ENCODE measurements at regions not wholly inside any gene's neighbourhood (a gene's known extent, or its start where the extent isn't known, plus 50 kb on each side); places are given as distances from the start of the nearest gene placed in this dataset.
"Not testable (repeated sequence)": the region's sequence is repeated elsewhere in the genome, so short reads cannot be mapped to it uniquely, and the experiment has no call there.

- TF ChIP-seq, protein P1, sequence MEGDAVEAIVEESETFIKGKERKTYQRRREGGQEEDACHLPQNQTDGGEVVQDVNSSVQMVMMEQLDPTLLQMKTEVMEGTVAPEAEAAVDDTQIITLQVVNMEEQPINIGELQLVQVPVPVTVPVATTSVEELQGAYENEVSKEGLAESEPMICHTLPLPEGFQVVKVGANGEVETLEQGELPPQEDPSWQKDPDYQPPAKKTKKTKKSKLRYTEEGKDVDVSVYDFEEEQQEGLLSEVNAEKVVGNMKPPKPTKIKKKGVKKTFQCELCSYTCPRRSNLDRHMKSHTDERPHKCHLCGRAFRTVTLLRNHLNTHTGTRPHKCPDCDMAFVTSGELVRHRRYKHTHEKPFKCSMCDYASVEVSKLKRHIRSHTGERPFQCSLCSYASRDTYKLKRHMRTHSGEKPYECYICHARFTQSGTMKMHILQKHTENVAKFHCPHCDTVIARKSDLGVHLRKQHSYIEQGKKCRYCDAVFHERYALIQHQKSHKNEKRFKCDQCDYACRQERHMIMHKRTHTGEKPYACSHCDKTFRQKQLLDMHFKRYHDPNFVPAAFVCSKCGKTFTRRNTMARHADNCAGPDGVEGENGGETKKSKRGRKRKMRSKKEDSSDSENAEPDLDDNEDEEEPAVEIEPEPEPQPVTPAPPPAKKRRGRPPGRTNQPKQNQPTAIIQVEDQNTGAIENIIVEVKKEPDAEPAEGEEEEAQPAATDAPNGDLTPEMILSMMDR (IDR thresholded peaks at IDR 0.05): not testable (repeated sequence)
- not testable (repeated sequence) for TF ChIP-seq POLR2A (IDR thresholded peaks at IDR 0.05)
These were observed 5415.3 kb upstream of the TPTE start for GRCh38 chr21:5105939-5106708.
